Dedifferentiated amniotic fluid mesenchymal stem cell (primary cell): ENCODE measurements at regions not wholly inside any gene's neighbourhood (a gene's known extent, or its start where the extent isn't known, plus 50 kb on each side); places are given as distances from the start of the nearest gene placed in this dataset.

Experiments
- DNase-seq: peaks from one replicate; pipeline ENCODE4 v3.0.0-alpha.2; 2016; ENCODE audit errors: extremely low spot score

DNA sequence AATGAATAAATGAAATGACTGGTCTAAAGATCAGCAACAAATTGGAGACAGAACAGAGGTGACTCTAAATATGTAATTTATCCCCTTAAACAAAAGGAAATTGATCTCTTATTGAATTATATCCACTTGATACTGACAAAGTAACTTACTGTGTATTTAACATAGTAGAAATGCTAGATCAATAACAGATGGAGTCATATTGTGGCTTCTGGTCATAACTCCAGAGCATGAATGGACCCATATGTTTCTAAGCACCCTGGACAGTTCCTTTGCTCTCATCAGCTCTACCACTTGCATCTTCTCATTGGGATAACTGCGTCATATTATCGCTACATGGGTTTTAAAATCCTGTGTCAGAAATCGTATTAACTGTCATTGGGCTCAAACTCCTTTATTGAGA, 222.3 kb downstream of the ETS1 start:
- peak; percentile 51 for DNase-seq

DNA sequence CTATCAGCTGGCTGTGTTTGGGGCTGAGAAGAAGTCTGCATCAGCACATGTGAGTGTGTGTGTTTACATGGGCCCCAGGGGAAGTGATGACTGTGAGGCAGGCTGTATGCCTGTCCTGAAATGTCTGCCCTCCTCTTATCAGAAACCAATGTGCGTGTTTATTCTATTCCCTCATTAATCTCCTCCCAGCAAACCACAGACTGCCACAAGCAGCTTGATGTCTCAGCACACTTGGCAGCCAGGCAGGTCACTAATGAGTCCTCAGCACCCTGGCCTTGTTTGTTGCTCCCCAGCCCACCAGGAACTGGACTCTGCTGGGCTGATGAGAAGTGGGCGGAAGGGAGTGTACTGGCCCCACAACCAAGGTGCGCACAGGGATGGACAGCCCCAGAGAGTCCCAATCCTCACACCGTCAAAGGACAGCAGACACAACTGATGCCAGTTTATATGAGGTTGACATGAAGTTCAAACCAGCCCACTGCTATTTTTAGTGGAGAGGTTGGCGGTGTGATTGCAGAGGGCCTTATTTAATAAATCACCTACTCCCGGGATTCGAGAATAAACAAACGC, 225.8 kb downstream of the ETS1 start:
- DNase-seq, result no peak

DNA sequence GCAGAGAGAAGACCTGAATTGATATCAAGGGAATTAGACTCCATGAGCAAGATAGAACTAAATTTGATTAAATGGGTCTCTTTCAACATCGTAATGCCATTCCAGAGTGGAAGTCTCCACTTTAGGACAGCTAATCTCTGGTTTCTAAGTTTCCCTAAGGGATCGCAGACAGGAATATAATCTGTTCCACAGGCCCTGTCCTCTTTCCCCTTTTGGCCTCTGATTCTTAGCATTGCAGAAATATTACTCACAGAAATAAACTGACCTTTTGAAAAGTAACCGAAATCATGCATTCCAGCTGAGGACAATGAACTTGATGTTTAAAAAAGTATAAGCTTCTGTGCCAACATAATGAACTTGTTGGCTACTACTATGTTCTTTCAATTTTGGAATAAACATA, 227.8 kb downstream of the ETS1 start:
- DNase-seq, result peak; percentile 49

DNA sequence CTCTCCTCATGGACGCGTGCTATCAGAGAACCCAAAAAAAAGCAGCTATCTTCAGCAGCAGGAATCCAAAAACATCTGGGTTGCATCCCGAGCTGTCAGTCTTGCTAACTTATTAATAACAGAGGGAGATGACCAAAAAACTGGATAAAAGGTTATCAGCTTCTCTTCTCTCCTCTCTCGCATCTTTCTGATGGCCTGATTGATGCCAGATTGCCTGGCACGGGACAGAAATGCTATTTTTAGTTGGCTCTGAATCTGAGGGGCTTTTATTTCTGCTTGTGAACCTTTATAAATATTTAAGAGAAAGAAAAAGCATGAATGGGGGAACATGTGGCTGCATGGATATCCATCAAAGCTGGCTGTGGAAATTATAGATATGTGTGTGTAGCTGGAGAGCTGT, 230.3 kb downstream of the ETS1 start:
- DNase-seq, result no peak

DNA sequence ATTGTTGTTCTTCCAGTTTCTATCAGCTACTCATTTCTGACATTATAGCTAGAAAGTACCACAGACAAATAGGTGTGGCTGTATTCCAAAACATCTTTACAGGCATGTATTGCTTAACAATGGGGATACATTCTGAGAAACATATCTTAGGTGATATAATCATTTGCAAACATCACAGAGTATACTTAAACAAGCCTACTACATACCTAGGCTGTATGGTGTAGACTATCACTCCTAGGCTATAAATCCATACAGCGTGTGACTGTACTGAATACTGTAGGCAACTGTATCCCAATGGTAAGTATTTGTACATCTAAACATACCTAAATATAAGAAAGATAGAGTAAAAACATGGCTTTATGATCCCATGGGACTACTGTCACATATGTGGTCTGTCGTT, 231.8 kb downstream of the ETS1 start:
- DNase-seq, result no peak

DNA sequence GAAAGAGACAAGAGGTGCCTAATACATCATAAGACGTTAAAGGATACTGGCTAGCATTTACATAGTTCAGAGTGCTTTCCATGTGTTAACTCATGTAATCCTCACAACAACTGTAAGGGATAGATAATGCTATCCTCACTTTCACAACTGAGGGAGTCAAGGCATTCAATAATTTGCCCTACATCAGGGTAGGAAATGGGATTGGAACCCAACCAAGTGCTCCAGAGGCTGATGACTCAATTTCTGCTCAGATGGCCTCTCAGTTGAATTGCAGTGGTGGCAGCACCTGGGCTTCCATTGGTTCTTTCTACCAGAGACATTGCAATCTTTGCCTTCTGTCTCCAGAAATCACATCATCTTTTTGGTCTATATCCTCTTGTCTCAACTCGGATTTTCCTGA, 232.9 kb downstream of the ETS1 start:
- DNase-seq, result no peak

DNA sequence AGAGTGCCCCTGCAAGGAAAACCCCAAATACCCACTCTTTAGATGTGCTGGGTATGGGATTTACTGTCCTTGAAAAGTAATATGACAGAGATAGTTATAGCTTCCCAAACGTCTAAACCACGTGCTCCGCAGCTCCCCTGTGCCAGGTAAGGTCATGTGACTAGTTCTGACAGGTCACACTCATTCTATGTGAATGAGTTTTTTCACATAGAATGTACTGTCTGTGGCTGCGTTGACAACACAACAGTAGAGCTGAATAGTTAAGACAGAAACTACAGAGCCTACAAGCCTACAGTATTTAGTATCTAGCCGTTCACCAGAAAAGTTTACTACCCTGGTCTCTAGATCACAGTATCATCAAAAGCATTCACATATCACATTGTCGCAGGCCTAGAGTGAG, 236.2 kb downstream of the ETS1 start:
- no peak for DNase-seq

DNA sequence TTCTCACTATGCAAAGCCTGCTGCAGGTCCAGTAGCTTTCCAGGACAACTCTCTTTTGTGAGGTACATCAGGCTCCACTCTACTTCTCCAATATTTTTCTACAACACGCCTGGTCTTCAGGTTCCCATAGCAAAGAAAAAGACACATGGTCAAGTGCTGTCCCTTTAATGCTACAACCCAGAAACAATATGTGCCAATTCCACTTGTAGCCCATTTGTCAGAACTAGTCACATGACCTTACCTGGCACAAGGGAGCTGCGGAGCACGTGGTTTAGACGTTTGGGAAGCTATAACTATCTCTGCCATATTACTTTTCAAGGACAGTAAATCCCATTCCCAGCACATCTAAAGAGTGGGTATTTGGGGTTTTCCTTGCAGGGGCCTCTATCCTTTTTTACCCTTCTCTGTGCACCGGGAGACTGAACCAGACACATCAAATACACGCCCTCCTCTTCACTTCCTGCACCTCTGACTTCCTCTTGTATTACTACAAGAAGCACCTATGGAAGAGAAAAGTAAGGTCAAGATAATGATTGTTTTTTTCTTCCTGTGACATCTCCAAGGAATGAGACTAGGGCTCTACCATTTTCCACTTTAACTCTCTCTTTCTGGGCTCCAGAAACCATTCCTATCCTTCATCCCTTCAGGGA, 237.6 kb downstream of the ETS1 start:
- no peak for DNase-seq

DNA sequence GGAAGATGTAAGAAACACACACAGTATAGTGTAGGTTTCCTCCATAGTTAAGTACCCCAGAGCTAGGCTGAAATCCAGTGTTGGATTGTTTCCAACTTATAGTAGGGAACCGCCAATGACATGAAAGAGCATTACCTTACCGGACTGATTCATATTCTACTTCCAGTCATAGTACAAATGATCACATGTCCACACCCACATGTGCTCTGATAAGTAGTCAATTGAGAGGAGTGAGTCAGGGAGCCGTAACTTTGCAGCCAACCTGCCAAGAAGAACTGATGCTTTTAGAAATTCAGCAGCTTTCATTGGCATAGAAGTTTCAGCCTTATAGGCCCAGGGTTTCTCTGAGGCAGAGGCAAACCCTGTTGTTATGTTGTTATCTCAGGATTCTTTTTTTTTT, 240.6 kb downstream of the ETS1 start:
- DNase-seq, result no peak

DNA sequence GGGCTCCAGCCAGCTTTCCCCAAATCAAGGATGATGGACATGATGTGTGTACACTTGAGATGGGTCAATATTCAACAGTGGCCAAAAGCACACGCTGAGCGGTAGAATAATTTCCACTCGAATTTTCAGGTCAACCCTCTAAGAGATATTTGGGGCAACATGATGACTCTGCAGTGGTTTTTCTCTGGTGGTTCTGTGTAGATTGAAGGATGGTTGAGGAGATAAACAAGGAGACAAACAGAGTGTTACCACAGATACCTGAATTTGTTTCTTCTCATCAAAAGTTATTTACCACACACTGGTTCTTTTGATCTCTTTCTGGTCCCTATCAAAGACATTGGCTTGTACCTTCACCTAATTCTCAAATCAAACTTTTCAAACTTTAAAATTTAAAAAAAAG, 242.0 kb downstream of the ETS1 start:
- no peak for DNase-seq

DNA sequence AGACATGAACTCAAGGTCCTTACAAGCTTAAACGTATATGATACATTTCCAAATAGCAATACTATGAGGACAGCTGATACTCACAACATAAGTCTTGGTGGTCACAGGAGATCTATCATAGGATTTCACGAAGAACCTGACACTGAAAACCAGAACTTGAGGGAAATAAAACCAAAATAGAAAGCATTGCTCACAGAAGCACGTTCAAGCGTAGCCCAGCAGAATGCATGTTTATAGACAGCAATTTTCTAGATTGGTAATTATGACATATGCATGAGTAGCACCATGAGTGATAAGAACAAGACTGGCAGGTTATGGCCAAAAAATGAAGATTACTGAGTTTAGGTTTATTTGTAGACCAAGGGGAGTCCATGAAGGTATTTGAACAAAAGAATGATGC, 243.5 kb downstream of the ETS1 start:
- no peak for DNase-seq

DNA sequence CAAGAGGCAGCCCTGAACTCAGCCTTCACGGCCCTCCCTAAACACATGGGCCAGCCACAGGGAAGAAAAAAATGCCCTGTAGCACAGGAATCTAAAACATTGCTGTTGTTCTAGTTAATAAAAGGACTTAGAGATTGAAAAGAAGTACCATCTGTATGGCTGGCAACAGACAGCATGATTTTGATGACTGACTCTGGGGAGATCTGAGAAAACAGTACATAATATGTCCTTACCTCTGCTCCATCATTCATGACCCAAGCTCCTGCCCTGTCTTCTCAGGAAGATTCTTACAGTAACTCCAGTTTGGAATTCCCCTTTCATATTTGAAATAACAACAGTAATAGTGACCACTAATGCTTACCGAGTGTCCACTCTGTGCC, 244.2 kb downstream of the ETS1 start:
- DNase-seq, result no peak

DNA sequence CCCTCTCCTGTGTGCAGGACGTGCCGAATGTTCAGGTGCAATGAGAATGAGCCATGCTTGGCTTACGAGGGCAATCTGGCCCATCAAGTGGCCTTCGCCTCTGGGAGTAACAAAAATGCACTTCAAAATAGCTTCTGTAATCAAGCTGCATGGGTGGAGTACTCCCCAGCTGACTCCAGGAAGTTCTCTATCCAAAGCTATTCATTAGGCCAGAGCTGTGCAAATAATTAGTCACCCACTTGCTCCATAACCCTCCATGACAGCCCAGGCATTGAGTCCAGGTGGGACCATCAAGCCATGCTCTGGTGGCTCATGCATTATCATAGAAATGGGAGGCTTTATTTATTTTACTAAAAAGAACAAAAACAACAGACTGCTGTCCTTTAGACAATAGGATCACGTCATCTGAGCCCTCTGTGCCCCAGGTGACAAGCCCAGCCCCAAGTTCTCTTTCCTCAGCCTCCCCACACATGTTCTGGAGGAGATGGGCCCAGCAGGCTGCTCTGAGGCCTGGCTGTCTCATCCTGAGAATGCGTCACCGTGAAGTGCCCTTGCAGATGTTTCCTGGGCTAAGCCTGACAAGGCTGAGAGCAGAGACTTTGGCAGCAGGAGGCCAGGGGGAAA, 244.7 kb downstream of the ETS1 start:
- DNase-seq, result no peak

DNA sequence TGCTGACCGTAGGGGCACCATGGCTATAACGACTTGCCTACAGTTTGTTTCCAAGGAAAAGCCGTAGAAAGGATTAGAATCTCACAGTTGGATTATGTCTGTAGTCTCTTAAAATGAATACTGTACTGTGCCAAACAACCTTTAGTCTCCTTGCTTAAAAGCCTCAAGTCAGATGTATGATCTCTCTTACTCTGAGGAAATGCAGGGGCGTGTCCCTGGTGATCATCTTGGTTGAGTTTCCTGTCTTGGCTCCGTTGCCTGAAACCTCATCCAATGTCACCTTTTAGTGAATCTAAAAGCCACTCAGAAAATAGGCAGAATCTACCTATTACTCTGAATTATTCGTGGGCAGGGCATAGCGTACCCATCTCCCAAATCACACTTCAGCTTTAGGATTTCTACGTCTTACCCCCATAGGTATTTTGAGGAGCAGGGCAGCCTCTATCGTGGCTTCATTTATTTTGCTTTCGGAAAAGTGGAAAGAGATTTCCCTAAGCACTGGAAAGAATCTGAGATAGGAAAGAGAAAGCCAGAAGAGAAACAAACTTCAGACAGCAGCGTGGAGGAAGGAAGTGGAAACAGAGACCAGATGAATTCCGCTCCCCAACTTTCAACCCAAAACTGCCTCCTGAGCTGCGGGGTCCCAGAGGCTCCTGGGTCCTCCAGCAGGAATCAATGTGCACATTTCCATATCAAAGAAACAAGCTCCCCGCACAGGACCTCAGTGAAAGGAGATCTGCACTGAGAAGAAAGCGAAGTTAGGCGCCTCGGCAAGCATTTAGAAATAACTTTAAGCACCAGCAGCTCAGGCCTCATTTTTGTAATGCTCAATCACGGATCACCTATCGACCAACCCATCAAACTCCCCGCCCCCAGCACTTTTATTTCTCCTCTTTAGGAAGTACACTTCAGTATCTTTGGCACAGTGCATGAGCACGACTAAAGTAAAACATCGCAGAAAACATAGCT, 245.8 kb downstream of the ETS1 start:
- DNase-seq, result no peak

DNA sequence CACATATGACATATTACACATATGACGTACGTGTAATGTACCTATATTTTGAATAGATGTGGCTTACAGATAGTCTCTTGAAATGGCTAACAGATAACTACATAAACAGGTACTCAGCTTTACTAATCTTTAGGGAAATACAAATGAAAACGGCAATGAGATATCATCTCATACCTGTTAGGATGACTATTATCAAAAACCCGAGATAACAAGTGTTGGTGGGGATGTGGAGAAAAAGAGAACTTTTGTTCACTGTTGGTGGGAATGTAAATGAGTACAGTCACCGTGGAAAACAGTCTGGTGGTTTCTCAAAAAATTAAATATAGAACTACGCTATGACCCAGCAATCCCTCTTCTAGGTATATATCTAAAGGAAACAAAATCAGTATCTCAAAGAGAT, 247.6 kb downstream of the ETS1 start:
- no peak for DNase-seq

DNA sequence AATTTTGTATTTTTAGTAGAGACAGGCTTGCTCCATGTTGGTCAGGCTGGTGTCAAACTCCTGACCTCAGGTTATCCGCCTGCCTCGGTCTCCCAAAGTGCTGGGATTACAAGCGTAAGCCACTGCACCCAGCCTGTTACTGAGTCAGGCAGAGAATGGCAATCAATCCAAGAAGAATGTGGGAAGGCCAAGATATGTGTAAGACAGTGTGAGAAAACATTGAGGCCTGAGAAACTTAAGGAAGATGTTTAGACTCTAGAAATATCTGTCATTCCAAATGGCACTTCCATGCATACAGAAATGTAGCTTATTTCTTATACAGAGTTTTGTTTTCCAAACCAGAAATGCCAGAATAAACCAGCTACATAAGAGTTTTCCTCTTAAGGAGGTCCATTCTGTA, 248.5 kb downstream of the ETS1 start:
- no peak for DNase-seq

DNA sequence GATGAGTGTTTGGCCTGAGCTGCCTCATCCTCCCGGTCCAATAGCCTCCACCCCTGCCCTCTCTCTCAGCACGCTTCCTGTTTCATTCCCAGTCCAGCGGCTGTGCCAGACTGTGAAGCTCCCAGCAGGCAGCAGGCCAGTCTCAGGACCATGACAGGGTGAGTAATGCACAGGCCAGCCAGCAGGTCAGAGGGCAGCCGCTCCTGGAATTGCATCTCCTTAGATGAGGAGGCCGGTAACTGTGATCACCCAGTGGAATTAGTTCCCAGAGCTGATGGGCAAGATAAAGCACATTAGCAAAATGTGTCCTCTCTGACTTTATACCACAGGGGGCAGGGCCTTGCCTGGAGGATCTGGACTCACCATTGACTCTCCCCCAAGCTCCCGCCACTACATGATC, 251.2 kb downstream of the ETS1 start:
- DNase-seq, result no peak

DNA sequence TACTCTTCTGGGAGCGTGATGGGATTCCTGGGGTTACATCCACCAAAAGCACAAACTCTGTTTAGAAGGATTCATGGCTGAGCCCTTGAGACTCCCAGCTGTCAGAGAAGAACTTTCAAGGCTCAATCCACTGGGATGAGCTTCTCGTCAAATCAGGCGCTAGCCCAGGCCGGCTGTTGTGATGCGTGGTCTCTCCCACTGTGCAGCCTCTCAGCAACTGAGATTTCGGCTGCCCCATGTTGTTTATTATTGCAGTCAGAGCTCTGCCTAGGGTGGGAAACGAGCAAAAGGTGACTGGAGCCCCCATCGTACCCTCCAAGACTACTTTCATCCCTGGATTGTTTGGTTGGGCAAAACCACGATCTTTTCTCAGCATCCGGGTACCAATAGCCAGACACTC, 251.6 kb downstream of the ETS1 start:
- no peak for DNase-seq

DNA sequence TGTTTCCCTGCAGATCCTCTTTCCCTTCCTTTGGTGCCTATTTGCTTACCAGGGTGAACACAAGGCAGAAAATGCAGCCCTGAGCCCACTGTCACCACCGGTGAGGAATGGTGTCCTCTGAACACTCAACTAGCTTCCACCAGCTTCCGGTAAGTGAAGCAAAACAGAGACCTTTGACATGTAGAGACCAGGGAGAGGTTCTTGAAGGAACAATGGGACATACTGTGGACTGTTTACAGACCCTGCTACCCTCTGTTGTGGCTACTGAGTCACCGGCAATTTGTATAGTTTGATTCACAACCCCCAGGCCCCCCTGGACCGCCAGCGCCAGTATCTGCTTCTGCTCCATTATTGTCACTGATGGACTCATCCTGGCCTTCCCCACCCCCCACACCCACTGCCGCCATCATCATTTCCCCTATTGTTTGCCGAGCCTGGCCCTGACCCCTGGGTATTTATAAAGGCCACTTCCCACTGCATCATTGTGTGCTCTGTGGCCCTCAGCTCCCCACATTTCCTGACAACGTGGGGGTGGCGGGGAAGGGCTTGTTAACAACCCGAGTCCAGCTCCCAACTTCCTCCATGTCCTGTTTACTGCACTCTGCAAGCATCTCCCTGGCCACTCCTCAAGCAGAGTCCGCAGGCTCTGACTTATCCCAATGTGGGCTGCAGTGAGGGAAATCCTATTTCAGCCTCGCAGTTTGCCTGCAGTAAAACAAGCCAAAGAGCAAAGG, 252.9 kb downstream of the ETS1 start:
- no peak for DNase-seq

DNA sequence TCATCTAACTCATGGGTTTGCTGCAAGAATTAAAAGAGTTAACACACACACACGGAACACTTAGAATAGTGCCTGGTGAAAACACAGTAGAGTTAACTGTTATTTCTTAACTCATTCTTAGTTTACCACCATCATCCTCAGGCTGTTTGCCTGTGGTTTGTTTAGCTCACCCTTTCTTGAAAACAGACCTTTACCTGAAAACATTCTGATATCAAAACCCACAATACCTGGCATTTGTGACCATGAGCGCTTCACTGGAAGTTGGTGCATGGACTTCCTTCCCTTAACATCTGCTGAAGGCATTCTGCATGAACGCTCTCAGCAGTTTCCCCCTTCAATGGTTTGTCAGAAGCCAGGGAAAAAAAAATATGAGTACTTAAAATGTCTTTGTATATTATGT, 256.0 kb downstream of the ETS1 start:
- DNase-seq, result no peak

DNA sequence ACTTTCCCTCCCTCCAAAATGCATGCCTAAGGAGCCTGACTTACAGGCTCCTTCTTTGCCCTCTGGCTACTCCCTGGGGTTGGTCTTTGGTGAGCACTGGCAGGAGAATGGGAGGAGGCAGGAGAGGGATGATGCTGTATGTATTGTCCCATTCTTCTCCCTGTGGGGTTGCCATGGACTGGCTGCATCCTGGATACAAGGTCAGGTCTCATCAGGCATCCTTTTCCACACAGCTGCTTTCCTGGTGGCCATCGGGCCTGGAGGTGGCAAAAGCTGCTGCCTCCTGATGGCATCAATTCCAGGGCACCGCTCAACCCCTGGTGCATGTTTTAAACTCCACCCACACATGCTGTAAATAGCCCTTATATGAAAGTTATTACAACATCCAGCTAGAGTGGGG, 257.2 kb downstream of the ETS1 start:
- DNase-seq, result no peak

DNA sequence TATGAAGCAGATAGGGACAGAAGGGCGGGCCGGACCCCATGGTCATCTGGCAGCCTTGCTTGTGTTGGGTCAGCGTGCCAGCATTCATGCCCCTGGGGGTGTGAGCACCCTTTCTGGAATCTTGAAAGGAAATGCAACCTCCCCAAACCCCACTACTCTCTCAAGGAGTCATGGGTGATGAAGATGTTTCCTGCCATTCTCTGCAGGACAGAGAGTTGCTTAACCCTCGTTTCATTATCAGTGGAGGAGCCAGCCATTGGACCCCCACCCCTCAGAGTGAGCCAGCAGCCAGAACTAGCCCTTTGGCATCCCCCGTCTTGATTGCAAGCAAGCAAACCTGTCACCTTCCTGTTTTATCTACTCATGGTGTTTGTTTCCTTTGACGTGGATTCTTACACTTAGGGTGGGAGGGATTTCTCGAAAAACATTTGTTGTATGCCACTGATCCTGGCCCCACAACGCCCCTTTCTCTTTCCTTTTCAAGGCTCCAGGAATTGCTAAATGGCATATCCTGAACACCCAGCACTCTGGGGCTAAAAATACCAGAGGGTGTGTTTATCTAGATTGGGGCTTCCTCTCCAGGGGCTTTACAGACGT, 258.3 kb downstream of the ETS1 start:
- DNase-seq, result no peak
